GM21619 (cell line): ENCODE measurements at regions not wholly inside any gene's neighbourhood (a gene's known extent, or its start where the extent isn't known, plus 50 kb on each side); places are given as distances from the start of the nearest gene placed in this dataset.

Experiments used
- ATAC-seq: cut with Tn5 transposase; IDR thresholded peaks from one replicate; pipeline ENCODE4 v1.9.1; 2021; ENCODE audit not compliant: unreplicated experiment

- no peak for ATAC-seq
Observed at GRCh38 chr5:97541864-97542263, 358.8 kb upstream of the RIOK2 start.

- ATAC-seq, result no peak
Observed at GRCh38 chr5:97542469-97542868, 359.4 kb upstream of the RIOK2 start.

DNA sequence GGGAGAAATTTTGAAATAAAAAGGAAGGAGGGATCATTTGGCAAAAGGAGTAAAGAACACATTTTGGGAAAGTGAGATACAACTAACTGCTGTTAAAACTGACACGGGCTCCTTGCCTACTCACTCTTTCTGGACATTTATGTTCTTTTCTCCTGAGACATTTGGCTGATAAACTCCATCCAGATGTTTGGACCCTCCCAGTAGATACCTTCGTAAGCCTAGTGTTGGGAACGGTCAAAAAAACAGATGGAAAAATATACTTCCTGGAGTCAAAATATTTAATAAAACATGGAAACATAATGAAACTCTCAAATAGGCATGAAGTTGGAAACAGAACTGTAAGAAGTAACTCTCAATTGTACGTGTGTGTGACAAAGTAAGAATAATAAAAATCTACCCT lies 360.1 kb upstream of the RIOK2 start:
- no peak for ATAC-seq

DNA sequence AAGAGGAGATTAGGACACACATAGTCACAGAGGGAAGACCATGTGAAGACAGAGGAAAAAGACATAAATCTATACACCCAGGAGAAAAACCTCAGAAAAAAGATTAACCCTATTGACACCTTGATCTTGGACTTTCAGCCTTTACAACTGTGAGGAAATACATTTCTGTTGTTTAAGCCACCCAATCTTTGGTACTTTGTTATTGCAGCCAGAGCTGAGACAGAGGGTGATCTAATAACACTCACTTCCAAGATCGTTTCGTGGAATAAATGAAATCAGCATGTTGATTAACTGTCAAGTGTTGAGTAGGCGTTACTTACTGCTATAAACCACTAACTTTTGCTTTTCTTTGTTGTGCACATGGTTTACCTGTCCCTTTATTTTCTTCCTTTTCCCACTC lies 361.2 kb upstream of the RIOK2 start:
- ATAC-seq, result no peak

GRCh38 chr5:97544678-97545077 lies 361.6 kb upstream of the RIOK2 start:
- ATAC-seq, result no peak

DNA sequence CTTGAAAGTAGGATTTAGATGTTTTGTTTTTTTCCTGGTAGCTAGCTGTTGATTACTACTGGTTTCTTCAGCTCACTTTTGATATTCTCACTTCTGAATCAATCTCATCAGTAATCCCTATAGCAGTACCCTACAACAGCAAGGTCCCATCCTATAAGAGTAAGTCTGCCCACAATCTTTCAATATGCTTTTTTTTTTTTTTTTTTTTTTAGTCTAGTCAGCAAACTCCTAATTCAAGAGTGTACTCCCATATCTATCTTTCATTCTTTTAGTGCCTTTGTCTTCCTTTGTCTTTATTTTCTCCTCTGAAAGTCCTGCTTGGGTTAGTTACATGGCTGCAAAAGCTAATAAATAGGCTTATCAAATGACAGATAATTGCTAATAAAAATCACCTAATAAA lies 362.4 kb upstream of the RIOK2 start:
- ATAC-seq, result no peak

- ATAC-seq, result no peak
Observed at GRCh38 chr5:97545886-97546535, 363.0 kb upstream of the RIOK2 start.

- no peak for ATAC-seq
Observed at GRCh38 chr5:97547430-97547829, 364.4 kb upstream of the RIOK2 start.

DNA sequence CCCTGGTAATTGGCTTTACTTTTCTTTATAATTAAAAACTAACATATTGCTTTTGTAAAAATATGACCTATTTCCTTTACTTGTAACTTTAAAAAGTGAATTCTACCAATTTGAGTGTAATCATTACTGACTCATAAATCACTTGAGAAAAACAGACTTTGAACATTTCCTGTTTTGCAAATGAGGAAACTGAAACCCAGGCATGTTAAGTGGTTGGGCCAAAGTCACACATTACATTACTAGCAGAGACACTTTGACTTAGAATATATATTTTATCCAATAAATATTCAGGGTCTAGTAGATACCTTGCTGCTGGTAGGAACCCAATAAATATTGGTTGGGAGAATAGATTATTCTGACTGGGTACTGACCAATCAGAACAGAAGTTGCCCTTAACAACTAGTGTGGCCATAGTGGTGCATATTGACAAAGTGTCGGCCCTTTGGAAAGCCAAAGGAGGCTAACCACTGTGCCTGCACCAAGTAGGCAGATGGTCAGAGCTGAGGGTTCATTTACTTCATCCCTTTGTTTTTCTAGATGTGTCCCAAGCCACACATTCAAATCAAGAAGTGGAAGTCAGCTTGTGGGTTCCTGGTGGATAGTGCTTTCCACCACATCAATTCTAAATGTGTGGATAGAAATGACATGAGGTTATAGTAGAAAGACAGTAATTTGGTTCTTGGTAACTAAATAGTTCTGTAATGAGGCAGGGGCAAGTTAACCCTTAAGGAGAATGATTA lies 365.1 kb upstream of the RIOK2 start:
- peak; percentile 83 for ATAC-seq

DNA sequence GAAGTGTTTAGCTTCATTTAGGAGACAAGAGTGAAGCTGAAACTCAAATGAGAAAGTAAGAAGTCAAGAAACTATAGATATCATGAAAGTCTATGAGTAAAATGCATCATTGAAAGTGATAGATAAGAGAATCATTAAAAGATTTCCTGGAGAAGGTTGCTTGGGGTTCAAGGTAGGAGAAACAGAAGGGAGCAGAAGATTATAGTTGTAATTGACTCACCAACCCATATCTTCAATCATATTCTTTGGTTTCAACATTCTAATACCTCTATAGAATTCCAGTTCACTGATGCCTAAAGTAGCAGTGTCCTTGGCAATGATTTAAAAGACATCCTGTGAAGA lies 365.7 kb upstream of the RIOK2 start:
- no peak for ATAC-seq

DNA sequence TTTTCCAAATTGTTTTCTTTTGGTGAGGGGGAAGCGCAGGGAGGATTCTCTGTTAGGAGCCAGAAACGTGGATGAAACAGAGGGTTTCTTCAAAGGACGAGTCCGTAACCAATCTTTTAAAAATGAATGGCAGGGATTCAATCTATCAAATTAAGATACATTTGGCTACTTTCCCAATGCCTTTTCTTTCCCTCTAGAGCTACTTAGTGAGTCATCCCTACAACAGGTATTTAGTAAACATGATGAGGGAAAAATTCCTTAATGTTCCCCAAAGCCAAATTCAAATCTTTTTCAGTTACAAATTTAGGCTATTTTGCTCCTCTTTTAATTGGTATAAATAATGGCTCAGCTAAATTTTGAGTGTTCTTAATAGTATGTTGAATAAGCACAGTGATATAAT lies 366.4 kb upstream of the RIOK2 start:
- ATAC-seq, result no peak

DNA sequence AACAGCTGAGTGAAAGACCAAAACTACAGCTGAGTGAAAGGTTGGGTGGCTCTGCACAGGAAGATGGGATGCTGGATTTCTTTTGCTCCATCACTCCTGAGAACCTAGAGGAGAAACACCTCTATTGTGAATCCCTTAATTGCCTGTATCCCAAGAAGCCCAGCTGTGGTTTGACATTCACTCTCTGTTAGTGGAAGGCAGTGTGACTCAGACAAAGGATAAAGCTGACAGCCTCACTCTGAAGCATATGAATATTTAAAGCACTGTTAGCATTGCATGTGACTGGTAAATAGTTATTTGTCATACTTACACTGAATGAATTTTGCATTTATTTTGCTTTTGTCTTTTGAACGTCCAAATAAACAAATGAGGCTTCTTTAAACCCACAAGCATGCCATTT lies 367.1 kb upstream of the RIOK2 start:
- ATAC-seq, result no peak

DNA sequence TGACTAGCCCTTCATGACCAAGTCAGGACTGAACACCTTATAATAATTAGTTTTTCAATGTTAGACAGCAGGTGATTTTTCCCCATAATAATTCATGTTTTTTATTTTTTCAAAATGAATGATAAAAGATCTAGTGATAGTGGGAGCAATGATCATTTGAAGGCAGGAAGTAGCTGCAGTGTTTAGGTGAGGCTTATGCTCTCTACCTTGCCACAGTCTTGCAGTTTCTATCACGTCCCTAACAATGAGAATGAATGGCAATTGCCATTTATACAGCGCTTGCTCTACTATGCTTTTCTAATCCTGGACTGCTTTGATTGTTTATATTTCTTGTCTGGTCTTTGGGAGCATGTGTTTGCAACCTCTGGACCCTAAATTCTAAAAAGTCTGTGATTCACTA lies 367.8 kb upstream of the RIOK2 start:
- no peak for ATAC-seq

DNA sequence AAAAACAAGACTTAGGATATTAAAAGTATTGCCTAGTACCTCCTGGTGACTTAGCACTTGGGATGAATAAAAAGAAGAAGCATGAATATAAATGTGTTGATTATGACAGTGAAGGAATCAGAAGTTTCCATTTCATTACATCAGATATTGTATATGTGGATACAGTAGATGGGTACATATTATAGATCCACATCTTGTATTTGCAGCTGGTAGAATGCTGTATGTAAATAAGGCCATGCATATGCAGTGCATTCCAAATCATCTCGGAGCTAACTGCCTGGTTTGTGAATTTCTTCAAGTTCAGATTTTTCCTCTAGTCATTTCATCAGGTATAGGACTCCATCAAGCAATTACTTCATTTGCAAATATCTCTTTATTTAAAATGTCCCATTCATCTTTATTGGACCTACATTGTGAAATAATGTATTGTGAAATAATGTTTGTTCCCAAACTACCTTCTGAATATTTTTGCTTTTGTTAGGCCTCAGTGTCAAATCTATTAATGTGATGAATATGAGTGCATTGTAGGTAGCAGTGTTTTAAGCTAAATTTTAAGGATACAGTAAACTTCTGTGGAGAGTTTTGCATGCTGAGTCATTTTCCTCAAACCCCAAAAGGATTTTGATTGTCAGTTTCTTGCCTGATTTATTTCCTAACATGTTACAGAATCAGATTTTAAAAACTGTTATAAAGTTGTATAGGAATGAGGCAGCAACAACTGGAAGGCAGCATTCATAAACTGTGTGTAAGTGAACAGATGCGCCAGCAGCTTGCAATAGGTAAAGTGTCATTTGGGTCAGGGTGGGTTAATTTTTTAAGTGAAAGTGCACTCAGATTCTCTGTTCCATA lies 370.8 kb upstream of the RIOK2 start:
- no peak for ATAC-seq

- no peak for ATAC-seq
Observed at GRCh38 chr5:97554977-97555643, 372.1 kb upstream of the RIOK2 start.

- no peak for ATAC-seq
Observed at GRCh38 chr5:97555644-97555981, 372.6 kb upstream of the RIOK2 start.

GRCh38 chr5:97559827-97560598 lies 377.0 kb upstream of the RIOK2 start:
- no peak for ATAC-seq

DNA sequence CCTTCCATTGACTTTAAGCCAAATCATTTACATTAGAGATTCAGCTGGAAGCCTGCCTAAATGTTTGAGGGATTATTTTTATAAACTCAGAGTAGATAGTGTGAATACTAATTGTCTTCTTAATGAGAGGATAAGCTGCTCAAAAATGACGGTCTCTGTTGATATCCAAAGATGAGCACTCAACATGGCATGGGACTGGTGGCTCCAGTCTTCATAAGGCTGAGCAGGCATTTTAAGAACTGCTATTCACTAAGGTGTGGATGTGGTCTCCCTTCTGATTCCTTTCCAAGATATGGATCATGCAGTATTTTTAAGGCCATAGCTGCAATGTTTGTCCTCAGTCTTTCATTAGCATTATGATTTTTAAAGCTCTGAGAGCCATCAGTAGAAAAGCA lies 377.5 kb upstream of the RIOK2 start:
- ATAC-seq, result no peak

GRCh38 chr5:97563050-97563657 lies 380.1 kb upstream of the RIOK2 start:
- no peak for ATAC-seq

GRCh38 chr5:97568382-97568781 lies 385.3 kb upstream of the RIOK2 start:
- no peak for ATAC-seq

GRCh38 chr5:97570242-97570641 lies 387.2 kb upstream of the RIOK2 start:
- no peak for ATAC-seq
